ENCODE measurements at regions not wholly inside any gene's neighbourhood (a gene's known extent, or its start where the extent isn't known, plus 50 kb on each side); places are given as distances from the start of the nearest gene placed in this dataset.
A peak's percentile ranks its signal among the peaks of the same experiment; 100 is the strongest.

DNA sequence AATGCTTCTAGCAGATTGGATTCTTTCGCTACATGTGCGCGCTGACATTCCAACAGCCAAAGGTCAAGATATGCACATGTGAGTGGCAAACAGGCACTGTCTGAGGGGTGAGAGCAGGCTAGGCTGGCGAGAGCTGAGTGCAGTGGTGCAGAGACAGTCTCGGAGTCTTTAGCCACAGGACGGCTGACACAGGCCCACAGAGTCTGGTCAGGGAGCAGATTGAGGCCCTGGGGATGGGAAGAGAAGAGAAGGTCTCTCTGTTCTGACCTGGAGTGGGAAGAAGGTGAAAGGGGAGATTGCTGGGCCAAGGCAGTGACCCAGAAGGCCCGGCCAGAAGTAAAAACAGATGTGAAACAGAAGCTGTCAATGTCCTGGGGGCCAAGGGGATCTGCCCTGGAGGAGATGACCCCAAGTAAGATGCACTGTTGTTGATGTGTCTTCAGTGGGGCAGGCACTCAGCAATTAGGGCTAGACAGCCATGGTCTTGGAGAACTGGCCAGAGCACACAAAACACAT is 197.8 kb downstream of the ETS1 start:
- peak overlapping the region in 2 of 6 donors; percentile 78 to 84 for H3K27ac Mint-ChIP-seq
- H3K36me3 Mint-ChIP-seq, result no peaks in the 10 kb centered on the region
- H3K4me1 Mint-ChIP-seq, result peaks cover 15 to 27% (median 18%) of the 10 kb centered on the region in 3 donors
- no peak for DNase-seq
- ATAC-seq (ENCODE audit: low read depth in 2 of 2), result no peak
- H3K9me3 Mint-ChIP-seq, result no peaks in the 10 kb centered on the region
- no peak overlapping the region for H3K4me3 Mint-ChIP-seq
- H3K27me3 Mint-ChIP-seq, result no peaks in the 10 kb centered on the region

DNA sequence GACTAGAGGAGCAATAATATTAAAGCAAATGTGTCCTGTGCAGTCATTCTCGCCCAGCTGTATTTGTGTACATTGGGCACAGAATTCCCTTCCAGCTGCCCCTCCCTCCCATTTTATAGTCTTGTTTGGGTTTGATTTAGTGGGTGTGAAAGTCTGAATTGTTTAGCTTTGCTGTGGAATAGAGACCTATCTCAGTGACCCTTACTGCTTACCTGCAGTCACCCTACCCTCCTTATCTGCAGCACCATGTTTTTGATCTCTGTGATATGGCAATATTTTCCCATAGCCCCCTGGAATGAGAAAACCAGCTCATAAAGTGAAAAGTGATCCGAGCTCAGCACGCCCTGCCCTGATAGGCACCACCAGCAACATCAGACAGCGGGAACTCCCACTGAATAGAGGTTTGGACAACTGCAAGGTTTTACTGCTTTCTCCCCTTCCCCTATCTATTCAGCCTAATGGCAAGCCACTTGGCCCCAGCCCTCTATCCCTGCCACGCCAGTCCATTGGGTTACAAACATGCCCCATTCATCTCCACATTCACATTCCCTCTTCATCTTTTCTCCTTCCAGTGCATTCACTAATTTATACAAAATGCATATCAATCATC is 199.0 kb downstream of the ETS1 start:
- H3K27me3 Mint-ChIP-seq, result no peaks in the 10 kb centered on the region
- H3K9me3 Mint-ChIP-seq, result no peaks in the 10 kb centered on the region
- H3K4me1 Mint-ChIP-seq, result peaks cover 11 to 27% (median 18%) of the 10 kb centered on the region in 3 donors
- H3K4me3 Mint-ChIP-seq, result no peak overlapping the region
- ATAC-seq (ENCODE audit: low read depth in 2 of 2) (no peak), DNase-seq (no peak)
- H3K27ac Mint-ChIP-seq, result peak overlapping the region in 2 of 6 donors; percentile 0 to 5
- no peaks in the 10 kb centered on the region for H3K36me3 Mint-ChIP-seq

DNA sequence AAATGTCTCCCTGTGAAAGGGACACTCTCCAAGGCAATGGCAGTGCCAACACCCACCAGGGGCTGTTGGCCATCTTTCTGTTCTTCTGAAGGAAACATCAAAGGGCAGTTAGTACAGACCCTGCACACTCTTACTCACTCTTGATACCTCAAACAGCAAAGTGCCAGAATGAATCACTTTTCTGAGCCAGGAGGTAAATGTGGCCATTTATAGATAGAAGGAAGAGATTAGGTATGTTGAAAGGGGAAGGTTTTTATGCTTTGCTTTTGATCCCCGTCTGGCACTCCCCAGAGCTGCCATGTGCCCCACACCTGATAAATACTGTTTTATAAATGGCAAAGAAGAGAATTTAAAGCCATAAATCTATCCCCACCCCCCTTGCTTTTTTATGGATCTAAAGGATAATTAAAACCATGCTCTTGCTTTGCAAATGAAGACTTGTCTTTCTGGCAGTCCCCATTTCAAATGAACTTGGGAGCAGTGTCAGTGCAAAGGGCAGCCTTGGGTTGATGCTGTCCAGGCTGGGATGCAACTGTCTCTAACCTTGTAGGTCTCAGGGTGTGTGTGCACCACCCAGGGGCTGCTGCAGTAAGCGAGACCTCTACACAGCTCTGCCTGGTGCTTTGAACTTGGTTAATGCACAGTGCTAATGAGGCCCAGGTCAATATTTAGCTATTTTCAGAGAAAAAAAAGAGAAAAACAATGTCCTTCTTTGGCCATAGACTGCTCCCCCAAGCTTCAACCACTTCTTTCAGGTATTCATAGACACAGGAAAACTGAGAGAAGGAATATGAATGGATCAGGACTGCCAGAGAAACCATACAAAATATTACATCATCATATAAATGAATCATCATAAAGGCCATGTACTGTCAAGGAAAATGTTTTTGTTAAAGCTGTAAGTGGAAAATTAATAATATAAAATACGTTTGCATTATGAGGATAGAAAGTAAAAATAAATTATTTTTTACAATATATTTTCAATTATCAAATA is 207.5 kb downstream of the ETS1 start:
- ATAC-seq (ENCODE audit: low read depth in 2 of 2), result no peak
- DNase-seq, result no peak
- no peak overlapping the region for H3K4me3 Mint-ChIP-seq

DNA sequence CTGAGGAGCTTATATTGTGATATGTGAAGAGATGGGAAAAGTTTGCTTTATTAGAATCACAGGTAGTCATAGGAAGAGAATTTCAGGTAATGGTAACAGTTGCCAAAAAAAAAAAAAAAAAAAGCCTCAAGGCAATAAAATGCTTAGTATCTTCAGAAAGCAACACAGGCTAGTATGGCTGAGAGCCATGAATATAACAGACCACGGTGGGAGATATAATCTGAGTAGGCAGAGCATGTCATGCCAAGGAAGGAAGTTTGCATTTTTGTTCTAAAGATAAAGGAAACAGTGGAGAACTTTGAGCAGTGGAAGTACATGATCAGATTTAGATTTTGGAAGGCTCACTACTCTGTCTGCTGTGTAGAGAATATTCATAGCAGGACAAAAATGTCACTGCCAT is 211.4 kb downstream of the ETS1 start:
- DNase-seq (no peak), ATAC-seq (ENCODE audit: low read depth in 2 of 2) (no peak)
- Mint-ChIP-seq H3K9me3 (peaks cover 0 to 13% (median 8%) of the 10 kb centered on the region in 7 donors), H3K4me3 (no peak overlapping the region), H3K36me3 (no peaks in the 10 kb centered on the region), H3K4me1 (peaks cover 0 to 6% (median 6%) of the 10 kb centered on the region in 3 donors), H3K27ac (no peak overlapping the region), H3K27me3 (no peaks in the 10 kb centered on the region)

More for the DNA sequence above, 207.5 kb downstream of the ETS1 start:
- Mint-ChIP-seq H3K4me1 (peaks cover 0 to 6% (median 6%) of the 10 kb centered on the region in 3 donors), H3K36me3 (peaks cover 0 to 11% of the 10 kb centered on the region in 2 donors), H3K27me3 (no peaks in the 10 kb centered on the region), H3K9me3 (peaks cover 9 to 22% (median 18%) of the 10 kb centered on the region in 7 donors), H3K27ac (peak overlapping the region in 1 of 6 donors; percentile 42)

DNA sequence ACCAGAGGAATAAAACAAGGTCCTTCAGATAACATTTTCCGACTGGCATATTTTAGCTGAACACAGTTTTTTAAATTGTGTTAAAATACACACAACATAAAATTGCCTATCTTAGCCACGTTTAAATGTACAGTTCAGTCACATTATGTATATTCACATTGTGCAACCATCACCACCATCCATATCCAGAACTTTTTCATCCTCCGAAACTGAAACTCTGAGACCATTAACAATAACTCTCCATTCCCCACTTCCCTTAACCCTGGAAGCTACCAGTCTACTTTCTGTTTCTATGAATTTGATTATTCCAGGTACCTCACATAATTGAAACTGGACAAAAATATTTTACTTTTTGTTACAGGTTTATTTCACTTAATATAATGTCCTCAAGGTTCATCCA is 213.3 kb downstream of the ETS1 start:
- H3K27me3 Mint-ChIP-seq, result no peaks in the 10 kb centered on the region
- ATAC-seq (ENCODE audit: low read depth in 2 of 2), result no peak
- H3K4me3 Mint-ChIP-seq, result no peak overlapping the region
- H3K36me3 Mint-ChIP-seq, result no peaks in the 10 kb centered on the region
- H3K4me1 Mint-ChIP-seq, result peaks cover 0 to 6% (median 0%) of the 10 kb centered on the region in 3 donors
- no peak for DNase-seq
- H3K9me3 Mint-ChIP-seq, result peaks cover 0 to 9% (median 6%) of the 10 kb centered on the region in 7 donors
- no peak overlapping the region for H3K27ac Mint-ChIP-seq

DNA sequence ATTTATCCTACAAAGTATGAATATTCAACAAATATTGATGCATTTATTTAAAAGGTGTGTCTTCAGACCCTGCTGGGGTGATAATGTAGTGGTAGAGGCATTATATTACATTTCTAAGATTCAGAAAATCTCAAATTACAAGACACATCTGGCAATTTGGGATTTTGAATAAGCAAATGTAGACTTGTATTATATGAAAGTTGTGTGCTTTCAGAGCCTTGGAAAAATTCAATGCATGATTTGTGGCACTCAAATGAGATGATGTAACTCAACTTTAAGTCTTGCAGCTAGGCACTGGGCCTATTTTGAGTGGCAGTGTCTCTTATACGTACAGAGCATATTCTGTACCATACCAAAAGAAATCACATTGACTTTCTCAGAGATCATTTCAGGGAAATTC is 214.4 kb downstream of the ETS1 start:
- no peak for DNase-seq
- H3K4me3 Mint-ChIP-seq, result no peak overlapping the region
- H3K27ac Mint-ChIP-seq, result no peak overlapping the region
- ATAC-seq (ENCODE audit: low read depth in 2 of 2), result no peak
- H3K36me3 Mint-ChIP-seq, result no peaks in the 10 kb centered on the region
- H3K9me3 Mint-ChIP-seq, result peaks cover 0 to 6% (median 3%) of the 10 kb centered on the region in 7 donors
- H3K27me3 Mint-ChIP-seq, result no peaks in the 10 kb centered on the region
- peaks cover 0 to 6% (median 2%) of the 10 kb centered on the region in 3 donors for H3K4me1 Mint-ChIP-seq

DNA sequence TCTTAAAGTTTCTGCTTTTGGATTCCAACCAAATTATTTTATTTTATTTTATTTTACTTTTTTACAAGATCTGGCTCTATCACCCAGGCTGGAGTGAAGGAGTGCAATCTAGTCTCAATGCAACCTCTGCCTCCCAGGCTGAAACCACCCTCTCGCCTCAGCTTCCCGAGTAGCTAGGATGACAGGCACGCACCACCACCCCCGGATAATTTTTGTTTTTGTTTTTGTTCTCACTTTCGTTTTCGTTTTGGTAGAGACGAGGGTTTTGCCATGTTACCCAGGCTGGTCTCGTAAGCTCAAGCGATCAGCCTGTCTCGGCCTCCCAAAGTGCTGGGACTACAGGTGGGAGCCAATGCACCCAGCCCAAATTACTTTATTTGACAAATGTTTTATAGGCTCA is 219.8 kb downstream of the ETS1 start:
- Mint-ChIP-seq H3K4me1 (peaks cover 7 to 14% (median 11%) of the 10 kb centered on the region in 3 donors), H3K4me3 (peak overlapping the region in 2 of 8 donors; percentile 5 to 19), H3K27ac (peak overlapping the region in 1 of 6 donors; percentile 59), H3K9me3 (no peaks in the 10 kb centered on the region), H3K27me3 (peaks cover 0 to 7% (median 0%) of the 10 kb centered on the region in 3 donors), H3K36me3 (peaks cover 0 to 7% of the 10 kb centered on the region in 2 donors)
- DNase-seq, result peak; percentile 29
- peak; percentile 61 to 80 for ATAC-seq (ENCODE audit: low read depth in 2 of 2)

DNA sequence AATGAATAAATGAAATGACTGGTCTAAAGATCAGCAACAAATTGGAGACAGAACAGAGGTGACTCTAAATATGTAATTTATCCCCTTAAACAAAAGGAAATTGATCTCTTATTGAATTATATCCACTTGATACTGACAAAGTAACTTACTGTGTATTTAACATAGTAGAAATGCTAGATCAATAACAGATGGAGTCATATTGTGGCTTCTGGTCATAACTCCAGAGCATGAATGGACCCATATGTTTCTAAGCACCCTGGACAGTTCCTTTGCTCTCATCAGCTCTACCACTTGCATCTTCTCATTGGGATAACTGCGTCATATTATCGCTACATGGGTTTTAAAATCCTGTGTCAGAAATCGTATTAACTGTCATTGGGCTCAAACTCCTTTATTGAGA is 222.3 kb downstream of the ETS1 start:
- Mint-ChIP-seq H3K4me3 (no peak overlapping the region), H3K27me3 (peaks cover 0 to 7% (median 0%) of the 10 kb centered on the region in 3 donors), H3K9me3 (no peaks in the 10 kb centered on the region), H3K27ac (peak overlapping the region in 1 of 6 donors; percentile 82), H3K36me3 (peaks cover 0 to 7% of the 10 kb centered on the region in 2 donors), H3K4me1 (peaks cover 20 to 34% (median 27%) of the 10 kb centered on the region in 3 donors)
- no peak for ATAC-seq (ENCODE audit: low read depth in 2 of 2)
- no peak for DNase-seq

DNA sequence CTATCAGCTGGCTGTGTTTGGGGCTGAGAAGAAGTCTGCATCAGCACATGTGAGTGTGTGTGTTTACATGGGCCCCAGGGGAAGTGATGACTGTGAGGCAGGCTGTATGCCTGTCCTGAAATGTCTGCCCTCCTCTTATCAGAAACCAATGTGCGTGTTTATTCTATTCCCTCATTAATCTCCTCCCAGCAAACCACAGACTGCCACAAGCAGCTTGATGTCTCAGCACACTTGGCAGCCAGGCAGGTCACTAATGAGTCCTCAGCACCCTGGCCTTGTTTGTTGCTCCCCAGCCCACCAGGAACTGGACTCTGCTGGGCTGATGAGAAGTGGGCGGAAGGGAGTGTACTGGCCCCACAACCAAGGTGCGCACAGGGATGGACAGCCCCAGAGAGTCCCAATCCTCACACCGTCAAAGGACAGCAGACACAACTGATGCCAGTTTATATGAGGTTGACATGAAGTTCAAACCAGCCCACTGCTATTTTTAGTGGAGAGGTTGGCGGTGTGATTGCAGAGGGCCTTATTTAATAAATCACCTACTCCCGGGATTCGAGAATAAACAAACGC is 225.8 kb downstream of the ETS1 start:
- peaks cover 0 to 6% of the 10 kb centered on the region in 2 donors for H3K36me3 Mint-ChIP-seq
- peaks cover 0 to 6% (median 0%) of the 10 kb centered on the region in 3 donors for H3K27me3 Mint-ChIP-seq
- peak; percentile 92 for ATAC-seq (ENCODE audit: low read depth in 2 of 2)
- H3K4me3 Mint-ChIP-seq, result peak overlapping the region in 5 of 8 donors; percentile 4 to 50 (median 39)
- H3K9me3 Mint-ChIP-seq, result no peaks in the 10 kb centered on the region
- H3K4me1 Mint-ChIP-seq, result peaks cover 19 to 36% (median 20%) of the 10 kb centered on the region in 3 donors
- peak; percentile 9 for DNase-seq
- peak overlapping the region in 4 of 6 donors; percentile 53 to 94 (median 74) for H3K27ac Mint-ChIP-seq

DNA sequence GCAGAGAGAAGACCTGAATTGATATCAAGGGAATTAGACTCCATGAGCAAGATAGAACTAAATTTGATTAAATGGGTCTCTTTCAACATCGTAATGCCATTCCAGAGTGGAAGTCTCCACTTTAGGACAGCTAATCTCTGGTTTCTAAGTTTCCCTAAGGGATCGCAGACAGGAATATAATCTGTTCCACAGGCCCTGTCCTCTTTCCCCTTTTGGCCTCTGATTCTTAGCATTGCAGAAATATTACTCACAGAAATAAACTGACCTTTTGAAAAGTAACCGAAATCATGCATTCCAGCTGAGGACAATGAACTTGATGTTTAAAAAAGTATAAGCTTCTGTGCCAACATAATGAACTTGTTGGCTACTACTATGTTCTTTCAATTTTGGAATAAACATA is 227.8 kb downstream of the ETS1 start:
- Mint-ChIP-seq H3K36me3 (no peaks in the 10 kb centered on the region), H3K4me3 (no peak overlapping the region), H3K4me1 (peaks cover 19 to 31% (median 20%) of the 10 kb centered on the region in 3 donors), H3K27ac (no peak overlapping the region), H3K9me3 (no peaks in the 10 kb centered on the region), H3K27me3 (no peaks in the 10 kb centered on the region)
- DNase-seq (no peak), ATAC-seq (ENCODE audit: low read depth in 2 of 2) (no peak)

DNA sequence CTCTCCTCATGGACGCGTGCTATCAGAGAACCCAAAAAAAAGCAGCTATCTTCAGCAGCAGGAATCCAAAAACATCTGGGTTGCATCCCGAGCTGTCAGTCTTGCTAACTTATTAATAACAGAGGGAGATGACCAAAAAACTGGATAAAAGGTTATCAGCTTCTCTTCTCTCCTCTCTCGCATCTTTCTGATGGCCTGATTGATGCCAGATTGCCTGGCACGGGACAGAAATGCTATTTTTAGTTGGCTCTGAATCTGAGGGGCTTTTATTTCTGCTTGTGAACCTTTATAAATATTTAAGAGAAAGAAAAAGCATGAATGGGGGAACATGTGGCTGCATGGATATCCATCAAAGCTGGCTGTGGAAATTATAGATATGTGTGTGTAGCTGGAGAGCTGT is 230.3 kb downstream of the ETS1 start:
- Mint-ChIP-seq H3K9me3 (no peaks in the 10 kb centered on the region), H3K27me3 (no peaks in the 10 kb centered on the region), H3K4me3 (no peak overlapping the region), H3K27ac (peak overlapping the region in 1 of 6 donors; percentile 38), H3K36me3 (no peaks in the 10 kb centered on the region), H3K4me1 (peaks cover 9 to 21% (median 12%) of the 10 kb centered on the region in 3 donors)
- ATAC-seq (ENCODE audit: low read depth in 2 of 2) (no peak), DNase-seq (no peak)

DNA sequence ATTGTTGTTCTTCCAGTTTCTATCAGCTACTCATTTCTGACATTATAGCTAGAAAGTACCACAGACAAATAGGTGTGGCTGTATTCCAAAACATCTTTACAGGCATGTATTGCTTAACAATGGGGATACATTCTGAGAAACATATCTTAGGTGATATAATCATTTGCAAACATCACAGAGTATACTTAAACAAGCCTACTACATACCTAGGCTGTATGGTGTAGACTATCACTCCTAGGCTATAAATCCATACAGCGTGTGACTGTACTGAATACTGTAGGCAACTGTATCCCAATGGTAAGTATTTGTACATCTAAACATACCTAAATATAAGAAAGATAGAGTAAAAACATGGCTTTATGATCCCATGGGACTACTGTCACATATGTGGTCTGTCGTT is 231.8 kb downstream of the ETS1 start:
- Mint-ChIP-seq H3K4me3 (no peak overlapping the region), H3K27me3 (no peaks in the 10 kb centered on the region), H3K9me3 (no peaks in the 10 kb centered on the region), H3K36me3 (no peaks in the 10 kb centered on the region), H3K27ac (no peak overlapping the region), H3K4me1 (peaks cover 0 to 9% (median 0%) of the 10 kb centered on the region in 3 donors)
- ATAC-seq (ENCODE audit: low read depth in 2 of 2), result no peak
- no peak for DNase-seq

DNA sequence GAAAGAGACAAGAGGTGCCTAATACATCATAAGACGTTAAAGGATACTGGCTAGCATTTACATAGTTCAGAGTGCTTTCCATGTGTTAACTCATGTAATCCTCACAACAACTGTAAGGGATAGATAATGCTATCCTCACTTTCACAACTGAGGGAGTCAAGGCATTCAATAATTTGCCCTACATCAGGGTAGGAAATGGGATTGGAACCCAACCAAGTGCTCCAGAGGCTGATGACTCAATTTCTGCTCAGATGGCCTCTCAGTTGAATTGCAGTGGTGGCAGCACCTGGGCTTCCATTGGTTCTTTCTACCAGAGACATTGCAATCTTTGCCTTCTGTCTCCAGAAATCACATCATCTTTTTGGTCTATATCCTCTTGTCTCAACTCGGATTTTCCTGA is 232.9 kb downstream of the ETS1 start:
- Mint-ChIP-seq H3K36me3 (no peaks in the 10 kb centered on the region), H3K4me1 (peaks cover 8 to 19% (median 10%) of the 10 kb centered on the region in 3 donors), H3K27ac (no peak overlapping the region), H3K4me3 (no peak overlapping the region), H3K9me3 (no peaks in the 10 kb centered on the region), H3K27me3 (no peaks in the 10 kb centered on the region)
- no peak for ATAC-seq (ENCODE audit: low read depth in 2 of 2)
- no peak for DNase-seq

Data from naive B cell (primary cell).